DND-41 (cell line): ENCODE measurements at regions not wholly inside any gene's neighbourhood (a gene's known extent, or its start where the extent isn't known, plus 50 kb on each side); places are given as distances from the start of the nearest gene placed in this dataset.
"Not testable (repeated sequence)": the region's sequence is repeated elsewhere in the genome, so short reads cannot be mapped to it uniquely, and the experiment has no call there.

Experiments used
- ATAC-seq: fragments of 200-7000 bp; cut with Tn5 transposase; 3 replicates; pipeline ENCODE4 v1.9.1; 2021; ENCODE audit warnings: low read depth; ENCODE audit not compliant: insufficient read depth
- DNase-seq: peaks from one replicate; pipeline ENCODE4 v3.0.0-alpha.2; 2020
- H2AFZ ChIP-seq: 2 replicates; pipeline ENCODE4 v1.6.0; 2012; ENCODE audit warnings: low read depth, low read length
- H3K27ac ChIP-seq: 2 replicates; pipeline ENCODE4 v1.5.1; 2012; ENCODE audit warnings: low read length, inconsistent platforms
- H3K27me3 ChIP-seq: fragments of 200-600 bp; sonication (generic); 2 replicates; pipeline ENCODE4 v1.6.0; 2012; ENCODE audit warnings: low read length, mild to moderate bottlenecking, inconsistent platforms; ENCODE audit not compliant: insufficient read depth, poor library complexity
- H3K36me3 ChIP-seq: 2 replicates; pipeline ENCODE4 v1.5.1; 2012; ENCODE audit warnings: low read length, inconsistent platforms; ENCODE audit not compliant: insufficient read depth
- H3K4me1 ChIP-seq: 2 replicates; pipeline ENCODE4 v1.5.1; 2012; ENCODE audit warnings: mild to moderate bottlenecking, low read length; ENCODE audit not compliant: insufficient read depth
- H3K4me2 ChIP-seq: 2 replicates; pipeline ENCODE4 v1.6.0; 2012; ENCODE audit warnings: mild to moderate bottlenecking, moderate library complexity, low read length, inconsistent platforms; ENCODE audit not compliant: insufficient read depth
- H3K4me3 ChIP-seq, 2 experiments: fragments of 200-600 bp in 1 of 2; shearing (Covaris generic) in 1 of 2; 2 replicates each; pipeline ENCODE4 v1.5.1; 2012 to 2016; ENCODE audit warnings: inconsistent platforms in 2 of 2, low read length in 2 of 2, mild to moderate bottlenecking in 2 of 2, low read depth in 1 of 2, moderate library complexity in 1 of 2
- H3K79me2 ChIP-seq: 2 replicates; pipeline ENCODE4 v1.6.0; 2012; ENCODE audit warnings: low read length, inconsistent platforms; ENCODE audit not compliant: insufficient read depth
- H3K9ac ChIP-seq: 2 replicates; pipeline ENCODE4 v1.6.0; 2012; ENCODE audit warnings: low read depth, mild to moderate bottlenecking, inconsistent platforms, low read length, moderate library complexity
- H3K9me3 ChIP-seq: 2 replicates; pipeline ENCODE4 v1.5.1; 2012; ENCODE audit warnings: low read length, moderate library complexity, mild to moderate bottlenecking, inconsistent platforms; ENCODE audit not compliant: insufficient read depth, severe bottlenecking
- H4K20me1 ChIP-seq: 2 replicates; pipeline ENCODE4 v1.6.0; 2012; ENCODE audit warnings: low read length; ENCODE audit not compliant: insufficient read depth
- CTCF ChIP-seq: IDR thresholded peaks from 2 replicates; pipeline ENCODE4 v1.5.1; 2012; ENCODE audit warnings: borderline replicate concordance, low read length, moderate library complexity, mild to moderate bottlenecking; ENCODE audit not compliant: poor library complexity, severe bottlenecking; ENCODE audit errors: extremely low read depth
- EZH2 ChIP-seq: IDR thresholded peaks from 3 replicates; pipeline ENCODE4 v1.6.1; 2012; ENCODE audit warnings: borderline replicate concordance, low read depth, mild to moderate bottlenecking, moderate library complexity, low read length, inconsistent platforms; ENCODE audit not compliant: severe bottlenecking

DNA sequence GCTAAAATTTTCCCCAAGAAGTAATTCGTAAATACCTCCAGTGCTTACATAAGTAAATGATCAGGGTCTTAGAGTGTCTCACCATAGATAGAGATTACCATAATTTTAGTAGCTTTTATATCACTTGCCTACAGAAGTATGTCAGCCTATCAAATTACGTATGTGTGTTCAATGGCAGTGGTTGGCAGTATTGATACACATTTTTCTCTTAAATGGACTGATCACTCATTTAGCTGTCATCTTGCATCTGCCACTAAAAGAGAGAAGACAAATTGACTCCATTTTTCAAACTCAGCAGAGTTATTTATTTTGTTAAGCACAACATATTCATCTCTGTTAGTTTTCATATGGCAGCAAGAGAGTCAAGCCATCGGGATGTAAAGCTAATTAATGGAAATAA, 413.1 kb upstream of the CLEC14A start:
- no peak overlapping the region for H3K4me3 ChIP-seq
- H4K20me1 ChIP-seq, result no peaks in the 10 kb centered on the region
- no peak overlapping the region for H3K27ac ChIP-seq
- no peaks in the 10 kb centered on the region for H3K36me3 ChIP-seq
- no peaks in the 10 kb centered on the region for H3K27me3 ChIP-seq
- no peak overlapping the region for H2AFZ ChIP-seq
- H3K9ac ChIP-seq, result no peak overlapping the region
- ATAC-seq (no peak), DNase-seq (no peak)
- H3K4me1 ChIP-seq, result no peaks in the 10 kb centered on the region
- TF ChIP-seq CTCF (no peak), EZH2 (no peak)
- no peaks in the 10 kb centered on the region for H3K9me3 ChIP-seq
- H3K4me2 ChIP-seq, result no peak overlapping the region
- H3K79me2 ChIP-seq, result no peaks in the 10 kb centered on the region

GRCh38 chr14:38663382-38663781, 407.5 kb upstream of the CLEC14A start:
- ATAC-seq (no peak), DNase-seq (no peak)
- no peak for TF ChIP-seq CTCF
- peaks cover 9% of the 10 kb centered on the region for H3K27me3 ChIP-seq
- H4K20me1 ChIP-seq, result no peaks in the 10 kb centered on the region
- no peaks in the 10 kb centered on the region for H3K4me1 ChIP-seq
- no peak overlapping the region for H3K4me2 ChIP-seq
- no peak overlapping the region for H2AFZ ChIP-seq
- H3K36me3 ChIP-seq, result no peaks in the 10 kb centered on the region
- no peaks in the 10 kb centered on the region for H3K79me2 ChIP-seq
- no peak overlapping the region for H3K4me3 ChIP-seq
- no peak overlapping the region for H3K9ac ChIP-seq
- no peaks in the 10 kb centered on the region for H3K9me3 ChIP-seq
- H3K27ac ChIP-seq, result no peak overlapping the region

GRCh38 chr14:38662781-38663180, 406.9 kb upstream of the CLEC14A start:
- Histone ChIP-seq H4K20me1 (no peaks in the 10 kb centered on the region), H3K4me2 (no peak overlapping the region), H3K79me2 (no peaks in the 10 kb centered on the region), H3K4me3 (no peak overlapping the region), H3K36me3 (no peaks in the 10 kb centered on the region), H3K4me1 (no peaks in the 10 kb centered on the region), H2AFZ (no peak overlapping the region), H3K9me3 (no peaks in the 10 kb centered on the region), H3K9ac (no peak overlapping the region), H3K27ac (no peak overlapping the region), H3K27me3 (peaks cover 9% of the 10 kb centered on the region)
- DNase-seq (no peak), ATAC-seq (no peak)
- TF ChIP-seq CTCF, result no peak
- no peak for TF ChIP-seq EZH2

DNA sequence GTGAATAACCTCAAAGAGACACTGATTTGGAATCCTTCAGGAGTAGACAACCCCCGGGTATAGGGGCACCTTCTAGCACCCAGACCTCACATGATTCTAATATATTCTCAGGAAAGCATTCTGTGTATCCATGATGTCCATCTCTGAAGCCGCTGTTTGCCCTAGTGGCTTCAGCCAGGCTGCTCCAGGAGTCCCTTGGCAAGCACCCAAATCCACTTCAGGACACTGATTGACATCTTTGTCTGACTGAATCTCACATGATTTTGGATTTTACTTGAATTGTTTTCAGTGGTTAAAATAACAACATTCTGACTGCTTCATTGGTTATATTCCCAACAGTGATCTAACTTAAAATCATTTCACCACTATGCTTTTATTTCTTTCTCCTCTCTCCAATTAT, 390.5 kb upstream of the CLEC14A start:
- H3K4me1 ChIP-seq, result no peaks in the 10 kb centered on the region
- no peak for ATAC-seq
- no peak for DNase-seq

DNA sequence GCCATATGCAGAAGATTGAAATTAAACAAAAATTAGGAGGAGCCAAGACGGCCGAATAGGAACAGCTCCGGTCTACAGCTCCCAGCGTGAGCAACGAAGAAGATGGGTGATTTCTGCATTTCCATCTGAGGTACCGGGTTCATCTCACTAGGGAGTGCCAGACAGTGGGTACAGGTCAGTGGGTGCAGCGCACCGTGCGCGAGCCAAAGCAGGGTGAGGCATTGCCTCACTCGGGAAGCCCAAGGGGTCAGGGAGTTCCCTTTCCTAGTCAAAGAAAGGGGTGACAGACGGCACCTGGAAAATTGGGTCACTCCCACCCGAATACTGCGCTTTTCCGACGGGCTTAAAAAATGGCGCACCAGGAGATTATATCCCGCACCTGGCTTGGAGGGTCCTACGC, 379.0 kb upstream of the CLEC14A start:
- H3K9ac ChIP-seq, H3K27ac ChIP-seq, H3K4me3 ChIP-seq, ATAC-seq, H4K20me1 ChIP-seq, H3K4me1 ChIP-seq, H3K9me3 ChIP-seq, H3K79me2 ChIP-seq, DNase-seq, H3K36me3 ChIP-seq, H3K4me2 ChIP-seq, H2AFZ ChIP-seq, H3K27me3 ChIP-seq: not testable (repeated sequence)

More for the DNA sequence above, 390.5 kb upstream of the CLEC14A start:
- H3K4me3 ChIP-seq, result no peak overlapping the region
- no peaks in the 10 kb centered on the region for H3K79me2 ChIP-seq
- H3K27ac ChIP-seq, result no peak overlapping the region
- no peak for TF ChIP-seq CTCF
- H3K4me2 ChIP-seq, result no peak overlapping the region
- H3K27me3 ChIP-seq, result no peaks in the 10 kb centered on the region
- H3K9me3 ChIP-seq, result no peaks in the 10 kb centered on the region
- no peaks in the 10 kb centered on the region for H3K36me3 ChIP-seq
- H2AFZ ChIP-seq, result no peak overlapping the region
- H3K9ac ChIP-seq, result no peak overlapping the region
- H4K20me1 ChIP-seq, result no peaks in the 10 kb centered on the region
